T-helper 22 cell (primary cell): ENCODE measurements at regions not wholly inside any gene's neighbourhood (a gene's known extent, or its start where the extent isn't known, plus 50 kb on each side); places are given as distances from the start of the nearest gene placed in this dataset.

Source experiments
- DNase-seq: peaks from one replicate; pipeline ENCODE4 v3.0.0-alpha.2; 2020; ENCODE audit warnings: low read depth

- DNase-seq: no peak
Observed at GRCh38 chr15:69990566-69991421, 106.9 kb downstream of the TLE3 start.

DNA sequence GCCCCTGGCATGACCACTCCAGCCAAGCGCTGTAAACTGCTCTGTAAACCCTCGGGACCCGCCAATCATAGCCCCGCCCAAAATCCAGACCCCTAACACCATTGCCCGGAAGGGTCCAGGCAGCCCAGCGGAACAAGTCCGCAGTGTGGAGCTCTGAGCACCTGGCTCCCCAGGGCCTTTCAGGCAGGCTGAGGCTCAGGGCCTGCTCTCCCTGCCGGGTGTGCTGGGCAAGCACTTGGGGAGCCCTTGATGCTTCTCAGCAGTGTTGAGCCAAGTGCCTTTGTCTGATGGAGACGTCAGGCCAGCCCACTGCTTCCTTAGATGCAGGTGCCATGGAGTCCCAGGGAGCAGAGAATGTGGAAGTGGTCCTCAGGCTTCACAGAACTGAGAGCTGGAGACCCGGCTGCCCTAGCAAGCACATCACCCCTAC, 106.2 kb downstream of the TLE3 start:
- DNase-seq: no peak

DNA sequence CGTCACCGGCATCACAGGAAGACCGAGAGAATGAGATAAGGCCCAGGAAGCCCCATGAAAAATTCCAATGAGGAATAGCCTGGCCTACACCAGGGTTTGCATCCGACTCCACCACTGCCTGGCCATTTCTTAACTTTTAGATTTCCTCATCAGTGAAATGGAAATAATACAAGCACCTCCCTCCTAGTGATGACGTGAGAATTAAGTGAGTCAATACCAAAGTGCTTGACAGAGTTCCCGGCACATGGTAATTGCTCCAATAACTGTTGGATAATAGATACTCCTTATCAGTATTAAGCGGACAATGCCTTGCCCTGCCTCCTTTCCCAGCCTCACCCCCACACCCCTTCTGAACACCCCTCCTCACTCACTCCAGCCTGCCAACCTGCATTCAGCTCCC, 105.4 kb downstream of the TLE3 start:
- no peak for DNase-seq

DNA sequence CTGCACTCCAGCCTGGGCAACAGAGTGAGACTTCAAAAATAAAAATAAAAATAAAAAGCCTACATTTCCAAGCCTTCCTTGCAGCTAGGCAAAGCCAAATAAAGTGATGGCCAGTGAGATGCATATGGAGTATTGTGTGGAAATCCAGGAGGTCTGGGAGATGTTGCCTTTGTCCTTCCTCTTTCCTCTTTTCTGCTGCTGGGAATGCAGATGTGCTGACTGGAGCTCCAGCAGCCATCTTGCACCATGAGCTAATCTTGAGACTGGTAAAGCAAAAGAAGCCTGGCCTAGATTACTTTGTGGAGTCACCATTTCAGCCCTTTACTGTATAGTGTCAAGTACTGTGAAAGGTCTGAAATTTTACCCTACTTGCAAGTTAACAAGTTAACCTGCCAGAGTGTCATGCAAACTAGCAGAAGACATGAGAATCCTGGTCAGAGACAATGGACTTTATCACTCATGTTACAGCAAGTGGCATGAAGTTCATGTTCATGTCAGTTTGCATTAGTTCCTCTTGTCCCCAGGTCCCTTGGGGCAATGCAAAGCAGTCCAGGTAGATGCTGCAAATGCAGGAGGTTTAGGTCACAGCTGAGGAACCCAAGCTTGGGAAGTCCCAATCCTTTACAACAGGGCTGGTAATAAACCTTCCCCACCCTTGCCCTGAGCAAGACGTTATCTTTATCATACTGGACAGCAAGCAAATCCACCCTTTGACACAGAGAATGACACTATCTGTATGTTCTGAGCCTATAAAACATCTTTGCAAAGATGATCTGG, 103.1 kb downstream of the TLE3 start:
- DNase-seq: no peak

GRCh38 chr15:69996321-69997160, 101.2 kb downstream of the TLE3 start:
- DNase-seq: no peak

- no peak for DNase-seq
Observed at GRCh38 chr15:69997161-69997485, 100.6 kb downstream of the TLE3 start.
